Lower lobe of right lung (tissue), 2 donors: ENCODE measurements at regions not wholly inside any gene's neighbourhood (a gene's known extent, or its start where the extent isn't known, plus 50 kb on each side); places are given as distances from the start of the nearest gene placed in this dataset.
"Not testable (repeated sequence)": the region's sequence is repeated elsewhere in the genome, so short reads cannot be mapped to it uniquely, and the experiment has no call there.

Experiments
- ATAC-seq, 2 donors: fragments of 200-7000 bp; cut with Tn5 transposase; one replicate each; pipeline ENCODE4 v1.9.1; 2020 to 2022; ENCODE audit warnings: mild to moderate bottlenecking in 2 of 2, moderate library complexity in 2 of 2
- DNase-seq: peaks from one replicate; pipeline ENCODE4 v3.0.0-alpha.2; 2020
- H3K27ac ChIP-seq: fragments of 200-600 bp; one replicate; pipeline ENCODE4 v1.8.0; 2022
- H3K27me3 ChIP-seq: fragments of 200-600 bp; one replicate; pipeline ENCODE4 v1.8.0; 2022; ENCODE audit warnings: low read depth
- H3K36me3 ChIP-seq: fragments of 200-600 bp; one replicate; pipeline ENCODE4 v1.8.0; 2022; ENCODE audit warnings: mild to moderate bottlenecking
- H3K4me1 ChIP-seq: fragments of 200-600 bp; one replicate; pipeline ENCODE4 v1.8.0; 2022
- H3K4me3 ChIP-seq: fragments of 200-600 bp; one replicate; pipeline ENCODE4 v1.8.0; 2022; ENCODE audit warnings: mild to moderate bottlenecking
- H3K9me3 ChIP-seq: fragments of 200-600 bp; one replicate; pipeline ENCODE4 v1.8.0; 2022
- intact Hi-C: fragments of 100-400 bp; cut with DNase I; formaldehyde crosslinking; loops from one replicate; pipeline ENCODE4 v1.11.0; 2022
- TF ChIP-seq, protein P1 (sequence below): fragments of 200-600 bp; IDR thresholded peaks from one replicate; pipeline ENCODE4 v1.8.0; 2022; ENCODE audit warnings: antibody characterized with exemption, mild to moderate bottlenecking
- donor health status: DM: no; HTN: yes; CAD: no; lungs with severe emphysema.

GRCh38 chr2:201946746-201947145, 86.9 kb upstream of the FZD7 start:
- H3K36me3 ChIP-seq, H3K27me3 ChIP-seq, H3K4me3 ChIP-seq, DNase-seq, H3K4me1 ChIP-seq, ATAC-seq, H3K9me3 ChIP-seq, intact Hi-C loops, H3K27ac ChIP-seq: not testable (repeated sequence)

- H3K27ac ChIP-seq: no peak overlapping the region
- H3K27me3 ChIP-seq: no peaks in the 10 kb centered on the region
- no peak overlapping the region for H3K4me3 ChIP-seq
- H3K9me3 ChIP-seq: no peaks in the 10 kb centered on the region
- no peak for DNase-seq
- ATAC-seq: no peak
- H3K4me1 ChIP-seq: no peaks in the 10 kb centered on the region
- no peaks in the 10 kb centered on the region for H3K36me3 ChIP-seq
- TF ChIP-seq, protein P1, sequence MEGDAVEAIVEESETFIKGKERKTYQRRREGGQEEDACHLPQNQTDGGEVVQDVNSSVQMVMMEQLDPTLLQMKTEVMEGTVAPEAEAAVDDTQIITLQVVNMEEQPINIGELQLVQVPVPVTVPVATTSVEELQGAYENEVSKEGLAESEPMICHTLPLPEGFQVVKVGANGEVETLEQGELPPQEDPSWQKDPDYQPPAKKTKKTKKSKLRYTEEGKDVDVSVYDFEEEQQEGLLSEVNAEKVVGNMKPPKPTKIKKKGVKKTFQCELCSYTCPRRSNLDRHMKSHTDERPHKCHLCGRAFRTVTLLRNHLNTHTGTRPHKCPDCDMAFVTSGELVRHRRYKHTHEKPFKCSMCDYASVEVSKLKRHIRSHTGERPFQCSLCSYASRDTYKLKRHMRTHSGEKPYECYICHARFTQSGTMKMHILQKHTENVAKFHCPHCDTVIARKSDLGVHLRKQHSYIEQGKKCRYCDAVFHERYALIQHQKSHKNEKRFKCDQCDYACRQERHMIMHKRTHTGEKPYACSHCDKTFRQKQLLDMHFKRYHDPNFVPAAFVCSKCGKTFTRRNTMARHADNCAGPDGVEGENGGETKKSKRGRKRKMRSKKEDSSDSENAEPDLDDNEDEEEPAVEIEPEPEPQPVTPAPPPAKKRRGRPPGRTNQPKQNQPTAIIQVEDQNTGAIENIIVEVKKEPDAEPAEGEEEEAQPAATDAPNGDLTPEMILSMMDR: no peak
- intact Hi-C loops: no loop called here
Observed at GRCh38 chr2:201947287-201947686, 86.4 kb upstream of the FZD7 start.

GRCh38 chr2:201949181-201949926, 84.3 kb upstream of the FZD7 start:
- no peaks in the 10 kb centered on the region for H3K9me3 ChIP-seq
- H3K27ac ChIP-seq: no peak overlapping the region
- intact Hi-C loops: no loop called here
- H3K4me1 ChIP-seq: no peaks in the 10 kb centered on the region
- no peak for DNase-seq
- H3K36me3 ChIP-seq: no peaks in the 10 kb centered on the region
- H3K4me3 ChIP-seq: no peak overlapping the region
- no peaks in the 10 kb centered on the region for H3K27me3 ChIP-seq
- no peak for ATAC-seq
- TF ChIP-seq, protein P1: no peak

DNA sequence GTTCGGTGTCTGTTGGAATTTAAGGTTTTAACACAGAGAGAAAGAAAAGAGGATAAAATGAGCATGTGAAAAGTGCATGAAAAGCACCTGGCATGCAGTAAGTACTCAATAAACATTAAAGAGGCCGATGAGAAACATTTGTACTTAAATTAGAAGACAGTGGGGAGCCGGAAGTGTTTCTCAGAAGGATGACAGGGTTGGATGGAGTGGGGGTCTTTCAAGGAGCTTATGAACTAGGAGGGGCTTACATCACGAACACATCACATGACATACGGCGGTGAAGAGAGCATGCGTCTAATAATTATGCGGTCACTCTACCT, 83.8 kb upstream of the FZD7 start:
- TF ChIP-seq, protein P1: no peak
- Histone ChIP-seq H3K4me3 (no peak overlapping the region), H3K36me3 (no peaks in the 10 kb centered on the region), H3K27me3 (no peaks in the 10 kb centered on the region), H3K9me3 (no peaks in the 10 kb centered on the region), H3K4me1 (no peaks in the 10 kb centered on the region), H3K27ac (no peak overlapping the region)
- intact Hi-C loops: no loop called here
- DNase-seq: no peak
- no peak for ATAC-seq

GRCh38 chr2:201950606-201951005, 83.0 kb upstream of the FZD7 start:
- Histone ChIP-seq H3K27me3 (no peaks in the 10 kb centered on the region), H3K36me3 (no peaks in the 10 kb centered on the region), H3K27ac (no peak overlapping the region), H3K9me3 (no peaks in the 10 kb centered on the region), H3K4me1 (no peaks in the 10 kb centered on the region), H3K4me3 (no peak overlapping the region)
- TF ChIP-seq, protein P1: no peak
- no peak for DNase-seq
- intact Hi-C loops: no loop called here
- no peak for ATAC-seq

- DNase-seq: no peak
- intact Hi-C loops: no loop called here
- Histone ChIP-seq H3K9me3 (no peaks in the 10 kb centered on the region), H3K27me3 (no peaks in the 10 kb centered on the region), H3K4me3 (no peak overlapping the region), H3K36me3 (no peaks in the 10 kb centered on the region), H3K4me1 (no peaks in the 10 kb centered on the region), H3K27ac (no peak overlapping the region)
- TF ChIP-seq, protein P1: no peak
- ATAC-seq: no peak
Observed at GRCh38 chr2:201952187-201952586, 81.5 kb upstream of the FZD7 start.
